ENCODE measurements at regions not wholly inside any gene's neighbourhood (a gene's known extent, or its start where the extent isn't known, plus 50 kb on each side); places are given as distances from the start of the nearest gene placed in this dataset.
"Not testable (repeated sequence)": the region's sequence is repeated elsewhere in the genome, so short reads cannot be mapped to it uniquely, and the experiment has no call there.

DNA sequence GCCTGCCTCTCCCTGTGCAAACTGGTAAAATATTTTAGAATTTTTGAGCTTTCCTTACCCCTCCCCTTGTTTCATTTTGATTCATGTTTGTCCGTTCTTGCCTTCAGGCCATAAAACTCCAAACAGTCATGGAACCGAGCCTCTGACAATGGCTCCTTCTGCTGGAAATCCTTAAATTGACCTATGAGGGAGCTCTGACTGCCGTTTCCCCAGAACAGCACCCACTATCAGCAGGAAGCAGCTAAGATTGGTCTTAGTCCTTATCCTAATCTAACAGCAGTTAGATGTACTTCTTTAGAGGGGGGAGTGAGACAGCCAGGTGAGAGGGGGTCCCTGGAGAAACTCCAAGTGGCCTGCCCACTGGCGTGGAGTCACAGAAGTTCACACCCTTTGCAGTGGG, 106.7 kb downstream of the FAM174A start:
- DNase-seq (ENCODE audit: low spot score), result no peak

- no peak for DNase-seq (ENCODE audit: low spot score)
These were observed 108.3 kb downstream of the FAM174A start for GRCh38 chr5:100643473-100643872.

DNA sequence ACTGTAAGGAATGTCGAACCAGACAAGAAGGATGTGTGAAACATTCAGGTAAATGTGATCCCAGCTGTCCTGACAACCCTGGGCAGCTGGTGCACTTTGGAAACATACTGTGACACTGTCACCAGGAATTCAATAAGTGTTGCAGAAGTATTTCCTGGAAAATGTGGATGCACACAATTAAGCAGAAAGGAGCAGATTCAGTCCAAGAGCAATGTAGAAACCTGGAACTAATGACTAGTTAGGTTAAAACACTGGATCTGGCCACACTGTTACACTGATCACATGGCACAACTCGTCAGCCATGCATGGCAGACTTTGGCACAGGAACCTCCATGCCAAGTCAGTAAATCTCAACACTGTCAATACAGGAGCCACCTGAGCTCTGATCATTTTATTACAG, 109.0 kb downstream of the FAM174A start:
- DNase-seq (ENCODE audit: low spot score), result no peak

DNA sequence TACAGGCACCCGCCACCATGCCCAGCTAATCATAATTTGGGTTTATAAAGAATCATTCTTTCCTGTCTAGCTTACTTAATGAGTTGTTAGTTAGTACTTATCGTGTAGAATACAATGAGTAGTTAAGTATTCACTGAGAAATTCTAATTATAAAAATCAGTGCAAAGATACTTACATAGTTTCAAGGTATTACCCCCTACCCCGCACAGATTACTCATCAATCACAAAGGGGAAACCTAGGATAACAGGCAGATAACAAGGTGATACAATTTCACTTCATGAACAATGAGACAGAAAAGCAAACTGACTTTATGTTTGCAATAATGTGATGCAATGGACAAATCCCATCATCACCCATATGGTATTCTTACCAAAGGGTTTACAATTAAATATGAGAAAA, 109.6 kb downstream of the FAM174A start:
- DNase-seq (ENCODE audit: low spot score), result no peak

GRCh38 chr5:100646011-100646410, 110.8 kb downstream of the FAM174A start:
- no peak for DNase-seq (ENCODE audit: low spot score)

DNA sequence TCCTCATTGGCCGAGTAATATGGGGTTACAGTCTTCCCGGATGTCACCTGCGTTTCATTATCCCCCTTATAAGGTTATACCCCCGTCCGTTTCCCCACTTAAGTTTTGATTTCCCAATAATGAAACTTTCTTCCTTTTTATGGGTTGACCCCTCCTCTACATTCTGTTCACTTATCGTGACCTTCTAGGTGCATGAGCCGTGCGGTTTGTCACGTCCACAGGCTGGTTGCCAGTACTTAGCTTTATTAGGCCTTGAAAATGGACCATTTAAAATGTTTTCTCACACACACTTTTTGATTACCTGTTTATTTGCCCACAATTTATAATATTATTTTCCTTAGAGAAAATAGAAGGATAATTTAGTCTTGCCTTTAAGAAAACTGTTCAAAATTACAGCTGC, 111.5 kb downstream of the FAM174A start:
- DNase-seq (ENCODE audit: low spot score), result no peak

GRCh38 chr5:100647461-100648230, 112.5 kb downstream of the FAM174A start:
- DNase-seq (ENCODE audit: low spot score), result peak; percentile 35

DNA sequence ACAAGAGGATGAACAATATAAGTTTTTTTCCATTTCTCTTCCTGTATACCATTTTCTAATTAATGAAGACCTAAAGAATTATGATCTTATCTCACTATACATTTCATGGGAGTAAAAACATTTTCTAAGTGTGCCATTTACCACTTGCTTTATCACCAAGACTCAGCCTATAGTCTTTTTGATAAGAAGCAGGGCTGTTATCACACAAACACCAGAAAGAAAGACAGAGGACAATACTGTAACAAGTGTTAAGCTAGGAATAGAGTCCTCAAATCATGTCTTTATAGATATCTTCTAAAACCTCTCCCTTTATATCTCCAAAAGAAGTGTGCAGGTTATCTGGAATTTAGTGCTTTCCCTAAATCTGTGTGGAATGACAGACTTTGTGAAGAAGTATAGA, 119.7 kb downstream of the FAM174A start:
- no peak for DNase-seq (ENCODE audit: low spot score)

DNA sequence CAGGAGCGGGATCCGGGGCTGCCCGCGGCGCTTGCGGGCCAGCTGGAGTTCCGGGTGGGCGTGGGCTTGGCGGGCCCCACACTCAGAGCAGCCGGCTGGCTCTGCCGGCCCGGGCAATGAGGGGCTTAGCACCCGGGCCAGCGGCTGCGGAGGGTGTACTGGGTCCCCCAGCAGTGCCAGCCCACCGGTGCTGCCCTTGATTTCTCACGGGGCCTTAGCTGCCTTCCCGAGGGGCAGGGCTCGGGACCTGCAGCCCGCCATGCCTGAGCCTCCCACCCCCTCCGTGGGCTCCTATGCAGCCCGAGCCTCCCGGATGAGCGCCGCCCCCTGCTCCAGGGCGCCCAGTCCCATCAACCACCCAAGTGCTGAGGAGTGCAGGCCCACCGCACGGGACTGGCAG, 121.6 kb downstream of the FAM174A start:
- DNase-seq (ENCODE audit: low spot score), result not testable (repeated sequence)

DNA sequence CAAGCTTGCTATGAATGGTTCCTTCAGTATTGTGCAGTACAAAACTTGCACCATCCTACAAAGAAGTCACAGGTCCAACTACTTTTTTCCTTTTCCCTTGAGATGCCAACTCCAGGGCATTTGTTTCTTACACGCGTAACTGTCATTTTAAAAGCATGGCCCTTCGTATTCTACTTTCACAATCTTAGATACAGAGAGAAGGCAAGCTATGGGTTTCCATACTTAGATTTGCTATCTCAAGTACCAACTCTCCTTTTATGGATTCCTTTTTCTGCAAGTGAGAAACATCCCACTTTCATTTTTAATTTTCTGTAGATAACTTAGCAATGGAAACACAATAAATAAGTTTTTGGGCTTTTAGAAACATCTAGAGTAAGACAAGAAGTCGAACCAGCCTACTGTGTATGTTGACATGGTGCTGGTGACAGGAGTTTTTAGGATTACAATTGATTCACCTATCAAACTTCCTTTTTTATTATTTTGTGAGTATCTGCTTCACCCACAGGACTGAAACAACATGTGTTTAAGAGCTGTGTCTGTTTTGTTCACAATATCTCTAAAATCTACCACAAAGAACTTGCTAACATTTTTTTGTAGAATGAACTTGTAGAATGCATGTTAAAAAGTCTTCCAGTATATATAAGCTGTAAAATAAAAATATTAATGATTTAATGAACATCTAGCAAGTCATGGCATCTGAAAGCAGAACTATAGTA, 124.1 kb downstream of the FAM174A start:
- DNase-seq (ENCODE audit: low spot score), result no peak

DNA sequence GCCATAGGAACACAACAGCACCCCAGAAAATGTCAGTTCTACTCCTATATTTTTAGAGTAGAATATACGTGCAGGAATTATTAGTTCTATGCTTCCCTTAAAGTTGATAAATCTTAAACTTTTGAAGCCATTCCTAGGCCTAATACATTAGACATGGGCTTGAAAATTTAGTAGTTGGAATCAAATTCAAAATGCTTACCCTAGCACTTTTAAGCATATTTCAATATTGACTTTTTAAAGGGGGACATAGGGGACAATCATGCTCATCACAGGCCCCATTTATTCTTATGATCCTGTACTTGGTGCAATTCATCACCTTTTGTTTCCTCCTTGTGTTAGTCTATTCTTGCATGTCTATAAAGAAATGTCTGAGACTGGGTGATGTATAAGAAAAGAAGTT, 129.0 kb downstream of the FAM174A start:
- DNase-seq (ENCODE audit: low spot score), result no peak

DNA sequence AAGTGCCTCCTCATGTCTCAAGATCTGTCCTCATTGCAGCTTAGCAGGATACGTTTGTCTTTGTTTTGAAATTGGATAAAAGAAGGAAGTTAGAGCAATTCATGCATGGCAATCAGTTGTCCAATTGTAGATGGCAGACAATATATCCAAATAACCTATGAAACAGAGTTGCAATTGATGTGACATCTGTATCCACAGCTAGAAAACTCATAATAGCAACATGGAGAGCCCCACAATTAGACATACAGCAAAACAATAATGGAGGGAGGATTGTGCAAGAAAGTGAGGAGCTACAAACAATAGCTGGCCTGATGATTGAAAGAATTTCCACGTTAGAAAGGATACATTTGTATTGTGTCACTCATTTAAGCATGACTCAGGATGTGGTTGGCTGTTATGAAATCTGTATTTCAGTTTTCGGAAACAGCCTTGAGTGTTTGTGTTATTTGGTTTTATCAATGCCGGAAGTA, 132.0 kb downstream of the FAM174A start:
- peak; percentile 65 for DNase-seq (ENCODE audit: low spot score)

- no peak for DNase-seq (ENCODE audit: low spot score)
These were observed 133.3 kb downstream of the FAM174A start for GRCh38 chr5:100668511-100668910.

- no peak for DNase-seq (ENCODE audit: low spot score)
These were observed 141.8 kb downstream of the FAM174A start for GRCh38 chr5:100676817-100677631.

DNA sequence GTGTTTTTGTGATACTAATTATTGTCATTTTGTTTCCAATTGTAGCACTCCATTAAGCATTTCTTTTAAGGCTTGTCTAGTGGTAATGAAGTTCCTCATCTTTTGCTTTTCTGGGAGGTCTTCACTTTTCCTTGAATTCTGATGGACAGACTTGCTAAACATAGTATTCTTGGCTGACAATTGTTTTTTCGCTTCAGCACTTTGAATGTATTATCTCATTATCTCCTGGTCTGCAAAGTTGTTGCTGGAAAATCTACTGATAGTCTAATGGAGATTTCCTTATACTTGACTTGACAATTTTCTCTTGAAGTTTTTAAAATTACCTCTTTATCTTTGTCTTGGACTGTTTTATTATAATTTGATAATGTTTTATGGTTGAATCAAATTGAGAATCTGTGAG, 147.5 kb downstream of the FAM174A start:
- no peak for DNase-seq (ENCODE audit: low spot score)

DNA sequence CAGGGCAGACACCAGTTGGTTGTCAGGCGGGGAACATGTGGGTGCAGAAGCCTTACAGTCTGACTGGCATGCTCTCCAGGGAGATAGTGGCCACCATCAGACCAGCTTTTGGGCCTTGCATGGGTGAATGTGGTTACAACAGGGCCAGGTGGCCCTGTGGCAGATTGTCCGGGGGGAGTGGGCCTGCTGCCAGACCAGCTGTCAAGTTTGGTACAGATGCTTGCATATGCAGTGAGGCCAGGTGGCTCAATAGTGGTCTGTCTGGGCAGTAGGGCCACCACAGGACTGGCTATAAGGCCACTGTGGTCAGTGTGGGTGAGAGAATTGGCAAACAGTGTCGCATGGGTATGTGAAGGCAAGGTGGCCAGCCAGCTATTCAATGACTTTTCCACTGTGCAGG, 148.7 kb downstream of the FAM174A start:
- DNase-seq (ENCODE audit: low spot score), result no peak

DNA sequence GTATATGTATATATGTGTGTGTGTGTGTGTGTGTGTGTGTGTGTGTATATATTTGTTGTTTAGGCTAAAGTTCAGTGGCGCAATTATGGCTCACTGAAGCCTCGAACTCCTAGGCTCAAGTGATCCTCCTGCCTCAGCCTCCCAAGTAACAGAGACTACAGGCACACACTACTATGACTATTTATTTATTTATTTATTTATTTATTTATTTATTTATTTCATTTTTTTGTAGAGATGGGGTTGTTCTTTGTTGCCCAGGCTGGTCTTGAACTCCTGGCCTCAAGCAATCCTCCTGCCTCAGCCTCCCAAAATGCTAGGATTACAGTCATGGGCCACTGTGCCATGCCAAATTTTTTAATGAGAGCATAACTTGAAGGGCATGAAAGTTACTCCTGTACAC, 149.9 kb downstream of the FAM174A start:
- not testable (repeated sequence) for DNase-seq (ENCODE audit: low spot score)

DNA sequence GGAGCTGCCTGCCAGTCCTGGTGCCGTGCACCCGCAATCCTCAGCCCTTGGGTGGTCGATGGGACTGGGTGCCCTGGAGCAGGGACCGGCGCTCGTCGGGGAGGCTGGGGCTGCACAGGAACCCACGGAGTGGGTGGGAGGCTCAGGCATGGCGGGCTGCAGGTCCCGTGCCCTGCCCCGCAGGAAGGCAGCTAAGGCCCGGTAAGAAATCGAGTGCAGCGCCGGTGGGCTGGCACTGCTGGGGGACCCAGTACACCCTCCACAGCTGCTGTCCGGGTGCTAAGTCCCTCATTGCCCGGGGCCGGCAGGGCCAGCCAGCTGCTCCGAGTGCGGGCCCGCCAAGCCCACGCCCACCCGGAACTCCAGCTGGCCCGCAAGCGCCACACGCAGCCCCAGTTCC, 153.7 kb downstream of the FAM174A start:
- DNase-seq (ENCODE audit: low spot score), result not testable (repeated sequence)

DNA sequence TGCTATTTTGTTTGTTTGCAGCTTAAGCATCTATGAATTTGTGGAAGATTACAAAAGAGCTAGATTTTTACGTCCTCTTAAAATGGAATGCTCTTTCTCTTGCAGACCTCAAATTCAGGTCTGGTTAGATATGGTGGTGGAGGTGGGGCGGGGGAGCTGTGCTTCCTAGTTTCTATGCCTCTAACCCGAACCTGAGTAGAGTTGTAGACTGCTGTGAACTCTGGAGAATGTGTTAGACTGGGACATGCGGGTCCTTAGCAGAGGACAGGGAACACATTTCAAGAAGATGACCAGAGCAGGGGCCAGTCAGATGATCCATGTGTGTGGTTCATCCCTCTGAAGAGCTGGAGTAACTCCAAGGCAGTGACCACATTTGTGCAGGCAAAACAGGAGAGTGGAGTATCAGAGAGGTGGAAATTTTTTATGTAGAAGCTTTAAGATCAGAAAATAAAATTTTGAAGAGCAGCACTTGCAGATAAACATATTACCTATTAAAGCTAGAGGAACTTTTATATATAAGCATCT, 154.9 kb downstream of the FAM174A start:
- no peak for DNase-seq (ENCODE audit: low spot score)

GRCh38 chr5:100691085-100691484, 155.9 kb downstream of the FAM174A start:
- DNase-seq (ENCODE audit: low spot score), result no peak

- DNase-seq (ENCODE audit: low spot score), result no peak
These were observed 156.4 kb downstream of the FAM174A start for GRCh38 chr5:100691548-100691947.

DNA sequence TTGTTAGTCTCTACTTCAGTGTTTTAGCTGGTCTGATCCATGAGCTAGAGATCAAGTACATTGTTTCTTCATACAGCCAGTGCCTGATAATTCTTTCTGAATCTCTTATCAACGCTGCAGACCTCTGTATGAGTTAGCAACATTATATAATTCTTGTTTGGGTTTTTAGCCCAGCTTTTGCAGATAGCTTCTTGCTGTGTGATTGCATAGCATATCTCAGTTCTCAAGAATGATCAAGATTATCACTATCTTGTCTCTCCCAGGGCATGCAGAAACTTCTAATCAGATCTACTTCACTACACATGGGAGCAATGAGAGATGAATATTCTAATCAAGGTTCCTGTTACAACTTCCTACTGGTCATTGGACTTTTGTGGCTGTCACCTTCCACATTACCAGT, 158.3 kb downstream of the FAM174A start:
- DNase-seq (ENCODE audit: low spot score), result no peak

Measured in CD4-positive, alpha-beta T cell treated with Interleukin-2 at 100 ng/mL for 4 hours (primary cell).